HL-60 (cell line): ENCODE measurements at regions not wholly inside any gene's neighbourhood (a gene's known extent, or its start where the extent isn't known, plus 50 kb on each side); places are given as distances from the start of the nearest gene placed in this dataset.

Source experiments
- DNase-seq, 2 experiments: peaks; one replicate each; pipeline ENCODE4 v3.0.0-alpha.2; 2010 to 2020; ENCODE audit warnings: low read depth in 1 of 2, low spot score in 1 of 2
- H3K27ac ChIP-seq: fragments of 250-450 bp; sonication (Bioruptor Pico); replicated peaks from 2 replicates; pipeline ENCODE4 v1.5.1; 2020; ENCODE audit warnings: mild to moderate bottlenecking, moderate library complexity
- H3K27me3 ChIP-seq: fragments of 250-450 bp; sonication (Bioruptor Pico); 2 replicates; pipeline ENCODE4 v1.5.1; 2021; ENCODE audit warnings: mild to moderate bottlenecking, moderate library complexity; ENCODE audit not compliant: insufficient read depth, poor library complexity, severe bottlenecking
- H3K4me3 ChIP-seq: replicated peaks from 2 replicates; pipeline ENCODE4 v1.5.1; 2011; ENCODE audit warnings: mild to moderate bottlenecking, control low read depth, low read length; ENCODE audit not compliant: insufficient read depth
- CTCF ChIP-seq: IDR thresholded peaks from one replicate; pipeline ENCODE4 v1.5.1; 2011; ENCODE audit warnings: low read length, control low read depth, inconsistent platforms; ENCODE audit not compliant: insufficient read depth
- GABPA ChIP-seq: IDR thresholded peaks from 2 replicates; pipeline ENCODE4 v1.6.1; 2012; ENCODE audit warnings: low read depth
- POLR2AphosphoS5 ChIP-seq: IDR thresholded peaks from 2 replicates; pipeline ENCODE4 v1.6.1; 2012; ENCODE audit warnings: low read depth
- REST ChIP-seq: IDR thresholded peaks from 2 replicates; pipeline ENCODE4 v1.6.1; 2012; ENCODE audit warnings: low read depth; ENCODE audit not compliant: insufficient replicate concordance
- SPI1 ChIP-seq: IDR thresholded peaks from 2 replicates; pipeline ENCODE4 v1.6.1; 2012; ENCODE audit warnings: low read depth, mild to moderate bottlenecking, borderline replicate concordance

- TF ChIP-seq GABPA, result no peak
- no peak for TF ChIP-seq SPI1
- TF ChIP-seq POLR2AphosphoS5, result no peak
- TF ChIP-seq REST, result no peak
- TF ChIP-seq CTCF, result no peak
- Histone ChIP-seq H3K27ac (no peak overlapping the region), H3K27me3 (no peaks in the 10 kb centered on the region), H3K4me3 (no peak overlapping the region)
- no peak for DNase-seq
These were observed 295.4 kb downstream of the ZEB2 start for GRCh38 chr2:144224472-144224871.

GRCh38 chr2:144219979-144220378 is 299.9 kb downstream of the ZEB2 start:
- Histone ChIP-seq H3K27me3 (no peaks in the 10 kb centered on the region), H3K4me3 (no peak overlapping the region), H3K27ac (no peak overlapping the region)
- no peak for DNase-seq
- TF ChIP-seq GABPA, result no peak
- no peak for TF ChIP-seq CTCF
- TF ChIP-seq SPI1, result no peak

- DNase-seq, result no peak
- H3K27ac ChIP-seq, result no peak overlapping the region
- TF ChIP-seq CTCF (no peak), REST (no peak), SPI1 (no peak), POLR2AphosphoS5 (no peak), GABPA (no peak)
- no peak overlapping the region for H3K4me3 ChIP-seq
- H3K27me3 ChIP-seq, result no peaks in the 10 kb centered on the region
These were observed 301.9 kb downstream of the ZEB2 start for GRCh38 chr2:144217853-144218633.
